Endothelial cell of umbilical vein (primary cell): ENCODE measurements at regions not wholly inside any gene's neighbourhood (a gene's known extent, or its start where the extent isn't known, plus 50 kb on each side); places are given as distances from the start of the nearest gene placed in this dataset.

Source experiments
- CTCF ChIP-seq, 2 donors: IDR thresholded peaks; 1 replicate in 1 of 2; 2 replicates in 1 of 2; pipeline ENCODE4 v1.5.1; 2011; ENCODE audit warnings: low read length in 2 of 2, mild to moderate bottlenecking in 2 of 2, moderate library complexity in 2 of 2, control low read depth in 1 of 2, inconsistent platforms in 1 of 2, low read depth in 1 of 2; ENCODE audit not compliant: insufficient read depth in 1 of 2; ENCODE audit errors: extremely low read depth in 1 of 2
- EZH2 ChIP-seq: IDR thresholded peaks from 2 replicates; pipeline ENCODE4 v1.6.1; 2012; ENCODE audit warnings: borderline replicate concordance, low read depth, mild to moderate bottlenecking, moderate library complexity, low read length, inconsistent platforms; ENCODE audit not compliant: severe bottlenecking
- FOS ChIP-seq: IDR thresholded peaks from 2 replicates; pipeline ENCODE4 v1.6.1; 2011; ENCODE audit warnings: mild to moderate bottlenecking, low read length, moderate library complexity, borderline replicate concordance; ENCODE audit not compliant: insufficient read depth
- JUN ChIP-seq: IDR thresholded peaks from 2 replicates; pipeline ENCODE4 v1.6.1; 2011; ENCODE audit warnings: borderline replicate concordance, low read depth; ENCODE audit not compliant: insufficient read length, insufficient read depth
- MAX ChIP-seq: IDR thresholded peaks from 2 replicates; pipeline ENCODE4 v1.6.1; 2011; ENCODE audit not compliant: insufficient read depth, insufficient read length
- MYC ChIP-seq: IDR thresholded peaks from one replicate; pipeline ENCODE4 v1.6.1; 2011; ENCODE audit warnings: mild to moderate bottlenecking, low read depth, low read length
- POLR2A ChIP-seq: IDR thresholded peaks from 2 replicates; pipeline ENCODE4 v1.6.1; 2012; ENCODE audit warnings: low read depth, mild to moderate bottlenecking, control low read depth, low read length
- POLR2AphosphoS5 ChIP-seq: IDR thresholded peaks from 2 replicates; pipeline ENCODE4 v1.6.1; 2012; ENCODE audit warnings: low read depth, mild to moderate bottlenecking, control low read depth, low read length, moderate library complexity; ENCODE audit not compliant: insufficient read depth

DNA sequence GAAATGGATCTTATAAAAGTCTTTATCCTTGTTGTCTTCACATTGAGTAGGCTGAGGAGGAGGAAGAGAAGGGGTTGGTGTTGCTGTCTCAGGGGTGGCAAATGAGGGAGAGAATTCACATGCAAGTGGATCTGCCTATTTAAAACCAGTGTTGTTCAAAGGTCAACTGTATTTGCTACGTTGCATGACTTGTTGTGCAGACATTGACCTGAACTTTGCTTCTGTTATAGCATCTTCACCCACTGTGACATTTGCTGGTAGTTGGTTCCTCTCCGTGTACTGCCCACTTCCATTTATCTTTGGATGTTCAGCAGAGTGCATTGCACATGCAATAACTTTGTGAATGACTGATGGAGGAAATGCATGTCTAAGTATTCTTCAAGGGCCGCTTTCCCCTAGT lies 228.6 kb upstream of the DPP10 start:
- no peak for TF ChIP-seq POLR2AphosphoS5
- TF ChIP-seq MYC = no peak
- no peak for TF ChIP-seq EZH2
- no peak for TF ChIP-seq CTCF (IDR thresholded peaks at IDR 0.05; ENCODE audit: extremely low read depth in 1 of 2, insufficient read depth in 1 of 2, low read depth in 1 of 2, low read length in 2 of 2)
- no peak for TF ChIP-seq MAX
- no peak for TF ChIP-seq FOS
- no peak for TF ChIP-seq POLR2A
- no peak for TF ChIP-seq JUN
